ENCODE measurements at regions not wholly inside any gene's neighbourhood (a gene's known extent, or its start where the extent isn't known, plus 50 kb on each side); places are given as distances from the start of the nearest gene placed in this dataset.

- TF ChIP-seq CTCF (IDR thresholded peaks at IDR 0.05; ENCODE audit: low read length) = no peak
- TF ChIP-seq EZH2 (optimal IDR thresholded peaks at IDR 0.05; ENCODE audit: low read depth, low read length) = no peak
Observed at GRCh38 chr11:32313477-32313876, 121.9 kb downstream of the WT1 start.

Measured in MM.1S (cell line).